Posterior cingulate gyrus (tissue), 11 donors: ENCODE measurements at regions not wholly inside any gene's neighbourhood (a gene's known extent, or its start where the extent isn't known, plus 50 kb on each side); places are given as distances from the start of the nearest gene placed in this dataset.
"Not testable (repeated sequence)": the region's sequence is repeated elsewhere in the genome, so short reads cannot be mapped to it uniquely, and the experiment has no call there.

Source experiments
- DNase-seq, 10 donors: peaks; one replicate each; pipeline versions ENCODE4 v3.0.0 to v3.0.0-alpha.2; 2020 to 2021; ENCODE audit warnings: mixed read lengths in 3 of 10
- intact Hi-C: fragments of 100-400 bp; cut with DNase I; formaldehyde crosslinking; loops from one replicate; pipeline ENCODE4 v1.15.1; 2023

- intact Hi-C loops: no loop called here
- DNase-seq: no peak
Observed at GRCh38 chr9:85114799-85115198, 445.3 kb downstream of the NTRK2 start.

- DNase-seq: no peak
- intact Hi-C loops: no loop called here
Observed at GRCh38 chr9:85112933-85113418, 443.4 kb downstream of the NTRK2 start.

- DNase-seq: no peak
- intact Hi-C loops: no loop called here
Observed at GRCh38 chr9:85112391-85112790, 442.9 kb downstream of the NTRK2 start.

- intact Hi-C loops: no loop called here
- no peak for DNase-seq
Observed at GRCh38 chr9:85108746-85109145, 439.2 kb downstream of the NTRK2 start.

- intact Hi-C loops: no loop called here
- no peak for DNase-seq
Observed at GRCh38 chr9:85108229-85108628, 438.7 kb downstream of the NTRK2 start.

GRCh38 chr9:85089188-85089969 is 419.9 kb downstream of the NTRK2 start:
- intact Hi-C loops: no loop called here
- DNase-seq: no peak

GRCh38 chr9:85081963-85082362 is 412.4 kb downstream of the NTRK2 start:
- intact Hi-C loops: no loop called here
- no peak for DNase-seq

GRCh38 chr9:85079349-85079748 is 409.8 kb downstream of the NTRK2 start:
- no peak for DNase-seq

GRCh38 chr9:85077944-85078343 is 408.4 kb downstream of the NTRK2 start:
- no peak for DNase-seq
- intact Hi-C loops: no loop called here

More at GRCh38 chr9:85079349-85079748, 409.8 kb downstream of the NTRK2 start:
- intact Hi-C loops: no loop called here

GRCh38 chr9:85077146-85077545 is 407.6 kb downstream of the NTRK2 start:
- DNase-seq, intact Hi-C loops: not testable (repeated sequence)
